ENCODE measurements at regions not wholly inside any gene's neighbourhood (a gene's known extent, or its start where the extent isn't known, plus 50 kb on each side); places are given as distances from the start of the nearest gene placed in this dataset.

DNA sequence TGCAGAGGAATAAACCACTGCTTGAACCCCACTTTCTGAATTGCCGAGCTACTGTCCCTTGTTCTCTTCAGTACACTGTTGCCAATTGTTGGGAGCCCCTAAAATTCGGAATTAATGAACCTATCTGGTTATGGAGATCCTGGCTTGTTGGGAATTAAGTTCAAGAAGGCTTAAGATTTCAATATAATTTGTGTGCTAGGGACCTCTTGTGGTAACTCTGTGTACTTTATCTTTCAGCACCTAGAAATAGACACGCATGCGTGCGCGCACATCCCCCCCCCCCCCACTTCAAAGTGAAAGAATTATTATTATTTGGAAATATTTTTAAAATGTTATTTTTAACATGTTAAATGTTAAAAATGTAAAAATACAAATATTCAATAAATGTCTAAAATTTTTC lies 53.3 kb upstream of the FAM169A start:
- TF ChIP-seq EP300 (IDR thresholded peaks at IDR 0.05): no peak
- TF ChIP-seq, protein P1, sequence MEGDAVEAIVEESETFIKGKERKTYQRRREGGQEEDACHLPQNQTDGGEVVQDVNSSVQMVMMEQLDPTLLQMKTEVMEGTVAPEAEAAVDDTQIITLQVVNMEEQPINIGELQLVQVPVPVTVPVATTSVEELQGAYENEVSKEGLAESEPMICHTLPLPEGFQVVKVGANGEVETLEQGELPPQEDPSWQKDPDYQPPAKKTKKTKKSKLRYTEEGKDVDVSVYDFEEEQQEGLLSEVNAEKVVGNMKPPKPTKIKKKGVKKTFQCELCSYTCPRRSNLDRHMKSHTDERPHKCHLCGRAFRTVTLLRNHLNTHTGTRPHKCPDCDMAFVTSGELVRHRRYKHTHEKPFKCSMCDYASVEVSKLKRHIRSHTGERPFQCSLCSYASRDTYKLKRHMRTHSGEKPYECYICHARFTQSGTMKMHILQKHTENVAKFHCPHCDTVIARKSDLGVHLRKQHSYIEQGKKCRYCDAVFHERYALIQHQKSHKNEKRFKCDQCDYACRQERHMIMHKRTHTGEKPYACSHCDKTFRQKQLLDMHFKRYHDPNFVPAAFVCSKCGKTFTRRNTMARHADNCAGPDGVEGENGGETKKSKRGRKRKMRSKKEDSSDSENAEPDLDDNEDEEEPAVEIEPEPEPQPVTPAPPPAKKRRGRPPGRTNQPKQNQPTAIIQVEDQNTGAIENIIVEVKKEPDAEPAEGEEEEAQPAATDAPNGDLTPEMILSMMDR (IDR thresholded peaks at IDR 0.05): peak in 3 of 4 experiments; percentile 40 to 54 (median 51)

Measured in sigmoid colon (tissue), 4 donors.